ENCODE measurements at regions not wholly inside any gene's neighbourhood (a gene's known extent, or its start where the extent isn't known, plus 50 kb on each side); places are given as distances from the start of the nearest gene placed in this dataset.

DNA sequence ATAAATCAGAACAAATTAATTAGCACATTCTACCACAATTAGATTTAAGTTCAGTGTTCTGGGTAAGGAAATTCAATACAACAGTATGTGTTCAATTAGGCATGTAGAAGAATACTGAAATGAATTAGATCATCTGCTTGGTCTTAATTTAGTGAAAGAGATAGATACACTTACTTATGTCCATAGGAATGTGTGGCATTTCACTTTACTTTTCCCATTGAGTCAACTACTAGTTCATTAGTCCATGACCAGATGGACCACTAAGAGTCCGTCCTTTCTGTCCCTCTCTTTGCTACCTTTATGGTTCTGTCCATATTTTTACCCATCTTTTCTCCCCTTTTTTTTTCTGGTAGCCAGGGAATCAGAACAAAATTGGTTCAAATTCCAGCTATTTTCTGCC is 276.9 kb downstream of the OSTF1 start:
- no peak for TF ChIP-seq PATZ1 (CRISPR knock-in tag; IDR thresholded peaks at IDR 0.05; ENCODE audit: borderline replicate concordance)
- no peak for TF ChIP-seq TOX (CRISPR knock-in tag; IDR thresholded peaks at IDR 0.05; ENCODE audit: borderline replicate concordance)
- TF ChIP-seq RARB (CRISPR knock-in tag; IDR thresholded peaks at IDR 0.05) = no peak
- no peak for TF ChIP-seq ZNF8 (CRISPR knock-in tag; IDR thresholded peaks at IDR 0.05)
- no peak for TF ChIP-seq SNAI2 (CRISPR knock-in tag; IDR thresholded peaks at IDR 0.05)
- TF ChIP-seq ESRRG (CRISPR knock-in tag; IDR thresholded peaks at IDR 0.05) = no peak
- no peak for TF ChIP-seq POU6F1 (CRISPR knock-in tag; IDR thresholded peaks at IDR 0.05; ENCODE audit: borderline replicate concordance, low read depth)
- TF ChIP-seq, protein P1, sequence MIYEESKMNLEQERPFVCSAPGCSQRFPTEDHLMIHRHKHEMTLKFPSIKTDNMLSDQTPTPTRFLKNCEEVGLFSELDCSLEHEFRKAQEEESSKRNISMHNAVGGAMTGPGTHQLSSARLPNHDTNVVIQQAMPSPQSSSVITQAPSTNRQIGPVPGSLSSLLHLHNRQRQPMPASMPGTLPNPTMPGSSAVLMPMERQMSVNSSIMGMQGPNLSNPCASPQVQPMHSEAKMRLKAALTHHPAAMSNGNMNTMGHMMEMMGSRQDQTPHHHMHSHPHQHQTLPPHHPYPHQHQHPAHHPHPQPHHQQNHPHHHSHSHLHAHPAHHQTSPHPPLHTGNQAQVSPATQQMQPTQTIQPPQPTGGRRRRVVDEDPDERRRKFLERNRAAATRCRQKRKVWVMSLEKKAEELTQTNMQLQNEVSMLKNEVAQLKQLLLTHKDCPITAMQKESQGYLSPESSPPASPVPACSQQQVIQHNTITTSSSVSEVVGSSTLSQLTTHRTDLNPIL (CRISPR knock-in tag; IDR thresholded peaks at IDR 0.05; ENCODE audit: low read depth) = no peak
- TF ChIP-seq BACH2 (CRISPR knock-in tag; IDR thresholded peaks at IDR 0.05; ENCODE audit: borderline replicate concordance) = no peak
- TF ChIP-seq TCF4 (CRISPR knock-in tag; IDR thresholded peaks at IDR 0.05; ENCODE audit: borderline replicate concordance) = no peak
- no peak for TF ChIP-seq PPARA (CRISPR knock-in tag; IDR thresholded peaks at IDR 0.05; ENCODE audit: borderline replicate concordance)
- TF ChIP-seq ZNF70 (CRISPR knock-in tag; IDR thresholded peaks at IDR 0.05) = no peak
- no peak for TF ChIP-seq CSRNP3 (CRISPR knock-in tag; IDR thresholded peaks at IDR 0.05)
- TF ChIP-seq ZFP30 (CRISPR knock-in tag; IDR thresholded peaks at IDR 0.05) = no peak
- TF ChIP-seq OSR1 (CRISPR knock-in tag; IDR thresholded peaks at IDR 0.05) = no peak
- TF ChIP-seq ZC3H10 (CRISPR knock-in tag; IDR thresholded peaks at IDR 0.05) = no peak
- TF ChIP-seq ZNF565 (CRISPR knock-in tag; conservative IDR thresholded peaks at IDR 0.05; ENCODE audit: low read depth) = no peak
- no peak for TF ChIP-seq CSDC2 (CRISPR knock-in tag; IDR thresholded peaks at IDR 0.05)
- ATAC-seq = no peak

GRCh38 chr9:75369989-75370388 is 281.7 kb downstream of the OSTF1 start:
- ATAC-seq = no peak
- TF ChIP-seq CSRNP3 (CRISPR knock-in tag; IDR thresholded peaks at IDR 0.05) = no peak
- no peak for TF ChIP-seq RARB (CRISPR knock-in tag; IDR thresholded peaks at IDR 0.05)
- no peak for TF ChIP-seq ARNTL (CRISPR knock-in tag; IDR thresholded peaks at IDR 0.05; ENCODE audit: borderline replicate concordance, low read depth)
- TF ChIP-seq CSDC2 (CRISPR knock-in tag; IDR thresholded peaks at IDR 0.05) = no peak
- no peak for TF ChIP-seq BACH2 (CRISPR knock-in tag; IDR thresholded peaks at IDR 0.05; ENCODE audit: borderline replicate concordance)
- TF ChIP-seq ZC3H10 (CRISPR knock-in tag; IDR thresholded peaks at IDR 0.05) = no peak
- no peak for TF ChIP-seq PATZ1 (CRISPR knock-in tag; IDR thresholded peaks at IDR 0.05; ENCODE audit: borderline replicate concordance)
- no peak for TF ChIP-seq ZNF8 (CRISPR knock-in tag; IDR thresholded peaks at IDR 0.05)
- TF ChIP-seq ZFP30 (CRISPR knock-in tag; IDR thresholded peaks at IDR 0.05) = no peak
- TF ChIP-seq POU6F1 (CRISPR knock-in tag; IDR thresholded peaks at IDR 0.05; ENCODE audit: borderline replicate concordance, low read depth) = no peak
- TF ChIP-seq TSHZ2 (CRISPR knock-in tag; IDR thresholded peaks at IDR 0.05) = no peak
- no peak for TF ChIP-seq ZNF70 (CRISPR knock-in tag; IDR thresholded peaks at IDR 0.05)
- TF ChIP-seq, protein P1 (CRISPR knock-in tag; IDR thresholded peaks at IDR 0.05; ENCODE audit: low read depth) = no peak
- no peak for TF ChIP-seq TCF4 (CRISPR knock-in tag; IDR thresholded peaks at IDR 0.05; ENCODE audit: borderline replicate concordance)
- TF ChIP-seq OSR1 (CRISPR knock-in tag; IDR thresholded peaks at IDR 0.05) = no peak
- no peak for TF ChIP-seq GLIS3 (CRISPR knock-in tag; IDR thresholded peaks at IDR 0.05)
- no peak for TF ChIP-seq ZFP3 (CRISPR knock-in tag; IDR thresholded peaks at IDR 0.05)
- TF ChIP-seq TOX (CRISPR knock-in tag; IDR thresholded peaks at IDR 0.05; ENCODE audit: borderline replicate concordance) = no peak

Measured in SK-N-SH treated with all-trans-retinoic acid at 6 μM for 48 hours (cell line).